AG04449 (cell line): ENCODE measurements at regions not wholly inside any gene's neighbourhood (a gene's known extent, or its start where the extent isn't known, plus 50 kb on each side); places are given as distances from the start of the nearest gene placed in this dataset.

Source experiments
- CTCF ChIA-PET: fragments of 350-600 bp; formaldehyde crosslinking; extraction: SDS; loops from one replicate; lab custom pipeline; 2021; ENCODE audit warnings: antibody characterized with exemption; lab: Yijun Ruan, JAX
- POLR2A ChIA-PET: fragments of 400-600, 350-600 bp; formaldehyde crosslinking; extraction: SDS; loops from one replicate; lab custom pipeline; 2020; ENCODE audit warnings: antibody characterized with exemption, inconsistent platforms; lab: Yijun Ruan, JAX
- DNase-seq: peaks from one replicate; pipeline ENCODE4 v3.0.0-alpha.2; 2010; ENCODE audit warnings: low read depth, low spot score
- H3K4me3 ChIP-seq: 2 replicates; pipeline ENCODE4 v1.5.1; 2011; ENCODE audit warnings: low read depth, mild to moderate bottlenecking, control low read depth, low read length
- CTCF ChIP-seq: IDR thresholded peaks from one replicate; pipeline ENCODE4 v1.5.1; 2011; ENCODE audit warnings: mild to moderate bottlenecking, moderate library complexity, low read length, control low read depth, inconsistent platforms; ENCODE audit not compliant: insufficient read depth; ENCODE audit errors: missing control alignments

GRCh38 chr3:188975600-188976314 lies 196.0 kb upstream of the TPRG1 start:
- no peak for TF ChIP-seq CTCF
- CTCF ChIA-PET: interaction anchor here (1.6 to 2.0 kb wide), 2 partner anchors 21 to 173 kb away, joined by 4 to 6 read pairs; no protein-coding TSS in a partner anchor
- H3K4me3 ChIP-seq: no peak overlapping the region
- POLR2A ChIA-PET: no interaction called here
- DNase-seq: no peak

- DNase-seq: no peak
- TF ChIP-seq CTCF: no peak
- no peak overlapping the region for H3K4me3 ChIP-seq
- CTCF ChIA-PET: interaction anchor here (1.6 to 2.0 kb wide), 2 partner anchors 21 to 172 kb away, joined by 4 to 6 read pairs; no protein-coding TSS in a partner anchor
- POLR2A ChIA-PET: no interaction called here
These were observed 195.4 kb upstream of the TPRG1 start for GRCh38 chr3:188976407-188976806.

DNA sequence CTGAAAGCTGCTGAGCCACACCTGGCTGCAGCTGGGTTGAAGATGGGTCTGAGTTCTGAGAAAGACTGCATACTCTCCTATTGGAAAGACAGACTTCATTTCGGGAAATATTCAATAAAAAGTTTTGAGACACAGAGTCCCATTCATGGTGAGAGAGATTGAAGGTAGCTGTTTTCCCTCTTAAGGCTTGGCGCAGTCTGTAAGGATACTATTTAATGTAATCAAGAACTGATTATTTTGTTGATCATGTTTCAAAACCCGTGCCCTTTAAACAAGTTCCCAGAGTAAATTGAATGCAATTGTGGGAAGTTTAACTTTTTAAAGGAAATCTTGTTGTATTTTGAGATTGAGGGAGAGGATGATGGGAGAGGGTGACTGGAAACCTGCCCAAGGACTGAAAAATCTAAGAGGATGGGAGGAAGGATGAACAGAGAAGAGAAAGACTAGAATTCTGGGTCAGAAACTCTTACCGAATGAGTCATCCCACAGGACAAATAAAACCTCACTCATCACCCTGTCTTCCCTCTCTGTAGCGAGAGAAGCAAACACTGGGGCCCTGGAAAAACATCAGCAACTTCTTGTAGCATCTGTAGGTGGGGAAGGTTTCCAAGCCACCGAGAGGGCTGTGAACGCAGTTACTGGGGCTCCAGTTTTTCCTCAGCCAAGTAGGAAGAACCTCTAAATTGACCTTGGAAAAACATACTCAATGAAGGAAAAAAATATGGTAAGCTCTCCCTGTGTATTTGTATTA lies 193.2 kb upstream of the TPRG1 start:
- POLR2A ChIA-PET: no interaction called here
- CTCF ChIA-PET: no interaction called here
- DNase-seq: peak; percentile 5
- no peak overlapping the region for H3K4me3 ChIP-seq
- no peak for TF ChIP-seq CTCF

DNA sequence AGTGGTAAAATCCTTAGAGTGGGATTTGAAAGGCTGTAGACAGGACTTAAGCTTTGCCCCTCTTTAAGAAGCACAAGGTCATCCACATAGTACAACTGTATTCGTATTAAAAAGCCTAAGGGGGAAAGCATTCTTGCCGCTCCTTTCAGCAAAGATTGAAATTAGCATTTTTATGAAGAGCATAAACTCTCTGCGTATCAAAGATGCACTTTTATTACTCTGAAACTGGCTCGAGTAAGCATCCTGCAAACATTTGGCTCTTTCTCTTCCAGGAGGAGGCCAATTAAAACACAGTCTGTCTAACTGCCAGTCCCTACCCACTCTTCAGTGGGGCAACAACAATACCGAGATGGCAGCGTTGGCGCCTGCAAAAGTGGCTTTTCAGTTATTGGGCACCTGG lies 192.5 kb upstream of the TPRG1 start:
- H3K4me3 ChIP-seq: no peak overlapping the region
- TF ChIP-seq CTCF: no peak
- DNase-seq: no peak
- ChIA-PET CTCF (no interaction called here), POLR2A (no interaction called here)

GRCh38 chr3:188979669-188980310 lies 192.0 kb upstream of the TPRG1 start:
- no peak overlapping the region for H3K4me3 ChIP-seq
- no peak for TF ChIP-seq CTCF
- no peak for DNase-seq
- ChIA-PET CTCF (no interaction called here), POLR2A (no interaction called here)

DNA sequence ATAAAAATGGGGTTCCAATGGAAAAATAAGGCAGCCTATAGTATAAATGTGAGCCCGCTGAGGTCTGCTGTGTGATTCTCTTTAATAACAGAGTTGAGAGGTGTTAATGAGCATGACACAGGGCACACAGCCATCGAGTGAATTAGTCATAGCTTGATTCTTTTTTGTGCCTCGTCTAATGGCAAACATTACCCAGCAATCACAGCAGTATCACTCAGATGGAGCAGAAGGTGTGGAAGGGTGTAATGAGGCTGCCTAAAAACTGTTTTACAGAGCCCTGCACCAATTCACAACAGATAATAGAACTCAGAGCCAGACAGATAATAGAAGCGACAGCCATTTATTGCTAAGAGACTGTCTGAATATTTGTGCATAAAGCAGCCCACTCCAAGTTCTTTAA lies 178.6 kb upstream of the TPRG1 start:
- ChIA-PET POLR2A (no interaction called here), CTCF (interaction anchor here (0.9 kb wide), 1 partner anchor 12 kb away, joined by 3 read pairs; no protein-coding TSS in a partner anchor)
- no peak for TF ChIP-seq CTCF
- H3K4me3 ChIP-seq: no peak overlapping the region
- DNase-seq: no peak
